OCI-M2 (cell line): ENCODE measurements at regions not wholly inside any gene's neighbourhood (a gene's known extent, or its start where the extent isn't known, plus 50 kb on each side); places are given as distances from the start of the nearest gene placed in this dataset.
"Not testable (repeated sequence)": the region's sequence is repeated elsewhere in the genome, so short reads cannot be mapped to it uniquely, and the experiment has no call there.

Source experiments
- DNase-seq: peaks from one replicate; lab custom pipeline; 2025; ENCODE audit not compliant: unreplicated experiment; lab: John Stamatoyannopoulos, UW

DNA sequence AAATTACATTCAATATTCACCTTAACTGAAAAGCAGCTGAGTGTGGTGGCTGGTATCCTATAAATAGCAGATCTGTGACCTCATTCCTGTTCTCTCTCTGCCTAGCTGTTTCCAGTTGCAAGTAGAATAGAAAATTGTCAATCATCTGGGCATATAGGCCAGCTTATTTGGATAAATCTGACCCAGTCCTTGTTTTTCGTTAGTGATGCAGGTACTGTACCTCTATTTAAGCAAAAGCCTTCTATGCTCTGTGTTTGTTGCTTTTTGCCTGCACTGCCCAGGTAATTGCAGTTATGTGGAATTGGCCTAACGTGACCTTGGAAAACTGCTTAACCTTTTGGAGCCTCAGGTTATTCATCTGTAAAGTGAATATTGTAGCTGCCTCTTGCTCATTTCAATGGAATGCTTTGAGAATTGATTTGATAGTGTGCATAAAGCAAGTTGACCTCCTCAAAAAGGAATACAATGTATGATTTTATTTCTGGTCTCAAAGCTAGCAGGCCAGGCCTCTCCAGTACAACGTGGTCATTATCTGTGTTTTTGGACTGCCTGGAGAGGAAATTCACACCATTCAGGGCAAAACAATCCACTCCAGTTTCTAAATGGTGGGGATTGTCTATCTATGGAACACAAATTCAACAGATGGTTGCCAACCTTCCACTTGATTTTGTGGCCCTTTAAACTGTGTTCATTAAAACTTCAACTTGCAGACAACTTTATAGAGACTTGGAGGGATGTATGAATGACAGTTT is 508.7 kb upstream of the CITED2 start:
- no peak for DNase-seq

DNA sequence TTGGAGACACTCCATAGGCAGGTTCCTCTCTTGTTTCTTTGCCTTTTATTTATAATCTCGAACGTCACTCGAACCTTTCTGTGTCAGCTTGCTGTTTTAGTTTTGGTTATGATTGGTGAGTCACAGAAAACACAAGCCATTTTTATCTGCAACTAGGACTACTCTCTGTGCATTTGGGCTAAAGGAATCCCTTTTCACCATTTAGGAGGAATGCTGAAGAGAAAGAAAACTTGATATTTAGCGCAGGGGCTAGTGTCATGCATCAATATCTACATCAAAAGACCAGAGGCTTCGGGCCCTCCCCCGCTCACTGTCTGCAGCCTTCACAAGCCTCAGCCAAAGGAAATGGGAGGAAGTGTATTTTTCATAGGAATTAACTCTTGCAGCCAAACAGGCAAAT is 507.8 kb upstream of the CITED2 start:
- no peak for DNase-seq

GRCh38 chr6:139881728-139882211 is 507.3 kb upstream of the CITED2 start:
- no peak for DNase-seq

DNA sequence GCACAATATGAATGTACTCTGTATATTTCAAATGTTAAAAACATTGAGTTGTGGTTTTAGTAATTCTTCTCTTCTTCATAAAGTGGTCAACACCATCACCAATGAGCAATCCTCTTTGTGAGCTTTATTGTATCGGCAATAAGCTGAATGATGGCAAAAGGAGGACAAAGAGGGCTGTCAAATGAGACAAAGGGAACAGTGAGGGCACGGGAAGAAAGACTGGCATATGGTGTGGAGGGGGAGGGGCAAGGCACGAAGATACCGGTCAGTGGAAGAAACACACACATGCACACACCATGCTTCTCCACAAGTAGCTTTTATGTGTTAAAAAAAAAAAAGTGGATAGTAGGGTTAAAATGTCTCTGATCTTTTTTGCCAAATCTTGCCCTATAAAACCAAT is 506.8 kb upstream of the CITED2 start:
- DNase-seq, result no peak

DNA sequence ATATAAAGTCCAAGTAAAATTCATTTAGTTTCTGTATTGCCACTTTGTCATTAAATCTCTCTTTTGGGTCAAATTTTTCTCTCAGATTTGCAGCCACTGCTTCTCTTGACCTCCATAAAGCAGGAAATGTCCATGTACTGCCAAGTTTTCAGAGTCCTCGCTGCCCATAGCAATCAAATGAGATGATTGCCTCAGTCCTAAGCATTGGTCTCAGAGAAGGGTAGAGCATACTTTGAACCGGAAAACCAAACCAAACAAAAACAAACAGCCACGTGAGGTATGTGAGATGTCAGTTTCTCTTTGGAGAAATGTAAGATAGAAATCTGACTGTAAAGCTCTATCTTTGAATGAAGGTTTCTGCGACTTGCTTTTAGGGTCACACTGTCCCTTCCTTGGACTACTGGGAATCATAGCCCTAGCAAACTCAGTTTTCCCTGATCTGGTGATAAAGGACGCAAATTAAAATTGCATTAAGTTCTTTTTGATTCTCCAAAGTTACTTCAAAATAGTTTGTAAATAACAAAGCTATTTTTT is 505.4 kb upstream of the CITED2 start:
- DNase-seq, result no peak

DNA sequence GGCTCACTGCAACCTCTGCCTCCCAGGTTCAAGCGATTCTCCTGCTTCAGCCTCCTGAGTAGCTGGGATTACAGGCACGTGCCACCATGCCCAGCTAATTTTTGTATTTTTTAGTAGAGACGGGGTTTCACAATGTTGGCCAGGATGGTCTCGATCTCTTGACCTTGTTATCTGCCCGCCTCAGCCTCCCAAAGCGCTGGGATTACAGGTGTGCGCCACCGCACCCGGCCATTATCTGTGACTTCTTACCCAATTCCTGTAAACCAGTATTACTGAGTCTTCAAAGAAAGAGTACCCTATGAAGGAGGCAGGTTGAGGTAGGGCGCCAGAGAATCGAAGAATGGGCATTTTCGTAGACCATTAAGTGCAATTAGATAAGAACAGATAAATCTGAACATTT is 504.8 kb upstream of the CITED2 start:
- not testable (repeated sequence) for DNase-seq

DNA sequence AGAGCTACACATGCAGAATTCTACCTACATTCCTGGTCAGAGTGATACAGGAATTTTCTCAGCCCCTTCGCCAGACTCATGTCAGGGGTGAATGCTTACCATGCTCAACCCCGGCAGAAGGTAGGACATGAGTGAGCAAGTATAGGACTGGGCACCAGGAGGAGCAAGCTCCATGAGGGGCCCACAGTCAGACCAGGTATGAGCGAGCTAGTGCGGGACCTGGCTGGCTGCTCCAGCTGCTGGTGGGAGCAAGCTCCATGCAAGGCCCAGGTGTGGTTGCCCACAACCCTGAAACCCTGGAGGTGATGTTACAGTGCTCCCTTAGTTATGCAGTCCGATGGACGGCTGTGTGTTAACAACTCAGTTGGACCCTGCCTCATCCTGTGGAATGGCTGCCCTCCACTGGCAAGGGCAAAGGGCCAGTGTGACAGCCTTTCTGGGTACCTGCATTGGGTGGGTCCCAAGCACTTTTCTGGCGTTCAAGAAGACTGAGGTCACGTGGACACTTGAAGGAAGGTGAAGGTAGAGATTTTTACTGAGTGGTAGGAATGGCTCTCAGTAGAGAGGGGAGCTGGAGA is 503.5 kb upstream of the CITED2 start:
- no peak for DNase-seq

DNA sequence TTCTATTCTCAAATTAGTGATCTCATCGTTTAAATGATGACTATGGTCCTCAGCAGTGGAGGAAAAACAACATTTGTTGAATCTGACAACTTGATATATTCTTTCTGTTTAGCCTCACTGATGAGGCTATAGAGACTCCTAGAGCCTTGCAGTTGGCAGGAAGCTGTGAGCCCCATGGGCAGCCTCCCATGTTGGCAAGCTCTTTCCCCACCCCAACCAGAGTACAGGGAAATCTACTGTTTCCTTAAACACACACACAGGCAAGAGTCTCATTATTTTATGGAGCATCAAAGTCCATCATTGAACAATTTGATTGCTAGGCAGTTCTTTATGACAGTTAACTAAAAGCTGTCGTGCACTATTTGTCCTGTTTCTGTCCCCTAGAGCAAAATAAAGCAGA is 498.2 kb upstream of the CITED2 start:
- DNase-seq, result no peak

DNA sequence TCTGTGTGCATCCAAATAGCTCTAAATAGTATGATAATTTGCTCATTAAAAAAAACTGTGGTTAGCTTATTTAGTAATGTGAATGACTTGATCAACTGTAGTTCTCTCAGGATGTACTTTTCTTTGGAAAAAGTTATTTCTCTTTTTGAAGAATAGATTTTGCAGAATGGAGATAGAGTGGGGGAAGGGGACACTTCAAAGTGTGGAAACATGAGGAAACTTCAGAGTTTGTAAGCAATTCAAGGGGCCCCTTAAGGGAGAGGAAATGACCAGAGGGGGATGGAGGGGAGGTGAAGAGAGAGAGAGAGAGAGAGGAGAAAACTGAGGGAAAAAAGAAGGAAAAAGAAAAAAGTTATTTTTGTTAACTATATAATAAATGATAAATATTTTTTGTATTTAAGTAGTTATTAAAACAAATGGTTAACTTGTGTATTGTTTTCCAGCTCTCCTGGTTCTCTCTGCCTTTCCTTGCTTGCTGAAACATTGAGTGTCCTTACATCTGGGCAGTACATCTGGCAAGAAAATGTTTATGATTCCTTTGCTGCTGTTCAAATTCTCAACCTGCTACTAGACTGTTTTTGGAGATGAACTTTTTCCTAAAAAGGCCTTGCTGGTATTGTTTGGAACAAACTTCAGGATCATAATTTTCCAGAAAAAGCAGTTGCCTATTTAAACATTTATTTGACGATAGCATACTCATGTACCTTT is 497.5 kb upstream of the CITED2 start:
- DNase-seq, result no peak

GRCh38 chr6:139871165-139871710 is 496.8 kb upstream of the CITED2 start:
- DNase-seq, result no peak

DNA sequence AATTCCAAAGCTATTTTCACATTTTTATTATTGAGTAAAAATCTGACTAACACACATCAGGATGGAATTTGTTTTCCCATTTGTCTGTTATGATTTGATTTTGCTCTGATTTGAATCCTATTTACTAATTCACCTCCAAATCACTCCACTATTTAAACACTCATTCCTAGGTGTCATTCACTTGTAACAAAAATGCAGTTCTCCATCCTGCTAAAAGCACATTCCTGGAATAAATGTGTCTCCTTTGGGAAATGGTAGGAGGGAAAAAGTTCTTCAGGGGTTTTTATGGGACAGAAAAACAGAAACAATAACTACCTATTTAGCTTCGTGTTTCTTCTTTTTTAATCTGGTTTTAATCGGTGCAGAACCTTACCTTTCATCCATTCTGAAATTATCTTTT is 494.1 kb upstream of the CITED2 start:
- no peak for DNase-seq

DNA sequence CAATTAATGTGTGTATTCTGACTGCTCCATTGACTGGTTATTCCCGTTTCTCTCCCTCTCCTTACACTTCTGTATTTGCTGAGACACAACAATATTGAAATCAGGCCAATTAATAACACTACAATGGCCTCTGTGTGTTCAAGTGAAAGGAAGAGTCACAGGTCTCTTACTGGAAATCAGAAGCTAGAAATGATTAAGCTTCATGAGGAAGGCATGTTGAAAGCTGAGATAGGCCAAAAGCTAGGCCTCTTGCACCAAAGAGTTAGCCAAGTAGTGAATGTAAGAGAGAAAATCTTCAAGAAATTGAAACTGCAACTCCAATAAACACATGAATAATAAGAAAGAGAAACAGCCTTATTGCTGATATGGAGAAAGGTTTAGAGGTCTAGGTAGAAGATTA is 489.5 kb upstream of the CITED2 start:
- no peak for DNase-seq

DNA sequence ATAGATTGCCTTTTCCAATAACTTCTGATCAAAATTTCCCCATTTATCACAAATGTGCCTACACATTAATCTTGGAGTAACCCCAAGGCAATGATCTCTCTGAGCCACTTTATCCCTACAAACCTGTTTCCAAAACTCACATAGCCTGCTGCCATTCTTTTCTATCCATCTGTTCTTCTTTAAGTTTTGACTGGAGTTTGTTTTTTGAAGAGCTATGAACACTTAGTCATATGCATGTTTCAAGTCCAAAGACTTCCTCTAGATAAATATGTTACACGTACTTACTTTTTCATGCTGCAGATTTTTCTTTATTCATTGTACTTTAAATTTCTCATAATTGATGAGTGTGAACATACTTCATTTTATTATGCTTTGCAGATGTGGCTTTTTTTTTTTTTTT is 488.9 kb upstream of the CITED2 start:
- no peak for DNase-seq

DNA sequence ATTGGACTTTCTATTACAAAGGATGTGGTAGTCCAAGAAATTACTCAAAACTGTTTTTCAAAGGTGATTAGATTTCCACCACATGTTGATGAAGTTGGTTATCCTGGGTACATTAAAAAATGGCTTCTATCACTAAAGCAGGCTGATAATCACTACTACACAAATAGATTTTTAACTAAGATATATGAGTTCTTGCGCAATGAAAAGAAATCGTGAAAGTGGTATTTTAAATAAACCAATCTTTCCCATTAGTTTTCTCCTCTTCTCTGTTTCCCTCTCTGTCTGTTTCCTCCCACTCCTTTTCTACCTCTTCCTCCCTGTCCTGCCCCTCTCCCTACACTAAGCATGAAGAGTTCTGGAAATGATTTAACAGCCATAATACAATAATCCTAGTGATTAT is 487.9 kb upstream of the CITED2 start:
- DNase-seq, result no peak

DNA sequence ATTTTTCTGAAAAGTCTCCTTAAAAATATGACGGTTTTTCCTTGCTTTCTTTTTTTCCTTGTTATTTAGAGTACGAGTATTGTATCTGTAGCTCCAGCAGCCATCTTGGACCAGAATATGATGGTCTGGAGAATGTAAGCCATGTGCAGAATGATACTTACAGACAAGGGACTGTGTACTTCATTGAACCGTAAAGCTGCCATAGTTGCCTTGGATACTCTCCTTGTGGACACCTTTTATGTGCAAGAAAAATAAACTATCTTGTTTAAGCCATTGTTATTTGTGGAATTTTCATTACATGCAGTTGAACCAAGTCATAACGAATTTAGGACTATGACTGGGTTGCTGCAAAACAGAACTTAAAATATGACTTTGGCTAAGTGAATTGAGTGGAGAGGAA is 485.8 kb upstream of the CITED2 start:
- DNase-seq, result no peak

- DNase-seq, result no peak
Observed at GRCh38 chr6:139858429-139858828, 484.0 kb upstream of the CITED2 start.

DNA sequence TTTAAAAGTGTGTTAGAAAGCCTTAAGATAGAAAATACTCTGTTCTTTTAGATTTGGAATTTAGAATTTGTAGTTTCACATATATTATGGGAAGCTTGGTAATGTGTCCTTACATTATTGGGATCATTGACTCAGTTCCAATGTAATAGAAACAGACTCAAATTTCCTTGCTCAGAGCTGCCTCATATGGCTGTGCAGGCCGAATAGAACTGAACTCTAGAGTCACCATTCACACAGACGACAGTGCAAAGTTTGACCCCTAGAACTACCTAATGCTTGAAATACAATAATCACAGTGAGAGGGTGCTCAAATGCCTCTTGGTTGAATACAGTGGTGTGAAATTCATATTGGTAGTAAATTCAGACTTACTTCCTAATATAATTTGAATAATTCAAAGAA is 482.7 kb upstream of the CITED2 start:
- DNase-seq, result no peak

- no peak for DNase-seq
Observed at GRCh38 chr6:139856562-139856961, 482.1 kb upstream of the CITED2 start.

DNA sequence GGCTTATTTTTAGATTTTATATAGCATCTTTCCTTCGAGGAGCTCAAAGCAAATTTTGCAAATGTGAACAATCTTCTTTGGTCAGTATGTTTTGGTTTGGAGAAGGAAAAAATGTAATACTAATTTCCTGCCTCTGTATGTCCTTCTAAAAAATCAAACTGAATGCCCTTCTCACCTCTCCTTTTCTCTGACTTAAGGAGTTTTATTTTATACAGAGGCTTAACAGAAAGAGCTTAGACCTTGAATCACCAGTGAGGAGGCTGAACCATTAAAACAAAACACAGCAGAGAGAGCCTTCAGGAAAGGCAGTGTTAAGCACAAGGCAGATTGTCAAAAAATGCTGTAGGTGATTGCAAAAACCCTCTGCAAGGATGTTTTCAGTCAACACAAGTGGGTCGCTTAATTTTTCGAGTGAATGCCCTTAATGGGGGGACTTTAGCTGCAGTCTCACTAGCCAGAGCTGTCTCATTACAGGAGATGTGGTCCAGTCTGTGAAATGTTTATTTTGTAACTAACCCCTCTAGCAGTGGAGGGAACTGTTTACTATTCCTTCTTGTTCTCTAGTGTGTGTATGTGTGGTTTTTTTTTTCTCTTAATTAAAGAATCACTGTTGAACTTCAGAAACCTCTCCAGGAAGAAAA is 481.3 kb upstream of the CITED2 start:
- no peak for DNase-seq

DNA sequence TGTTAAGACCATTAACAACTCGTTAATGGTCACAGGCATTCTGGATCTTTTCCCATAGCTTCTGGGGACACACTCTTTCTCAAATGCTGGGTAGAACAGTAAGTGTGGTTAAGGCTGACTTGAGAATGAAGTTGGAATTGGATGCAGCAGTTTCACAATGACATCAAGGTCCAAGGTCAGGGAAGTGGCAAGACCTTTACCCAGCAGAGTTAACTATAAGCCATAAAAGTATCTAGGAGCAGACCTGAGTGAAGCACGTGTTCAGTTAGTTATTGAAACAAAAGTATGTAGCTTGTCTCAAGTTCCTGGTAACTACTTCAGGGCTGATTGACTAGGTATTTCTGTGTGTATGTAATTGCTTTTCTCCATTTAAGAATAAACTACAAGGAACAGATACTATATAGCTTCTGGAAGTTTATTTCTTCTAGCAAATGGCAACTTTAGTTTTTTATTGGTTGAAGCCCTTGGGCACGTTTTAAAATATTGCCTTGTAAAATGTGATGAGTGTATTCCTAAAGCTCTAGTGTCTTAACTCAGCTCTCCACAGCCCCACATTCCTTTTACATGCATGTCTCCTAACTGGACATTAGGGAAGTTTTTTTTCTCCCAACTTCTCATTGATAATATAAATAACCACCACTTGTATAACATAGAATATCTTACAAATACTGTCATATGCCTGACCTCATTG is 479.0 kb upstream of the CITED2 start:
- no peak for DNase-seq
